Kidney (tissue), 13 donors: ENCODE measurements at regions not wholly inside any gene's neighbourhood (a gene's known extent, or its start where the extent isn't known, plus 50 kb on each side); places are given as distances from the start of the nearest gene placed in this dataset.

Experiments
- DNase-seq, 5 donors: peaks; one replicate each; pipeline ENCODE4 v3.0.0-alpha.2; 2013 to 2020
- FAIRE-seq: peaks from 2 replicates; lab custom pipeline; 2012; peaks lifted over from hg19 to GRCh38; lab: Jason Lieb, UNC
- H3K27ac ChIP-seq, 2 donors: one replicate each; pipeline ENCODE4 v1.7.0; 2013; ENCODE audit warnings: low read depth in 2 of 2, low read length in 2 of 2, inconsistent platforms in 1 of 2
- H3K27me3 ChIP-seq: one replicate; pipeline ENCODE4 v1.7.1; 2013; ENCODE audit warnings: low read length, inconsistent platforms; ENCODE audit not compliant: control insufficient read depth, insufficient read depth
- H3K36me3 ChIP-seq, 3 donors: one replicate each; pipeline versions ENCODE4 v1.7.0 to v1.7.1; 2013; ENCODE audit warnings: low read length in 3 of 3, control low read depth in 1 of 3, inconsistent platforms in 1 of 3; ENCODE audit not compliant: insufficient read depth in 3 of 3, control insufficient read depth in 2 of 3
- H3K4me1 ChIP-seq, 3 donors: one replicate each; pipeline versions ENCODE4 v1.7.0 to v1.7.1; 2013; ENCODE audit warnings: low read length in 3 of 3, inconsistent platforms in 1 of 3, low read depth in 1 of 3; ENCODE audit not compliant: control insufficient read depth in 2 of 3, insufficient read depth in 2 of 3
- H3K4me3 ChIP-seq, 3 donors: one replicate each; pipeline versions ENCODE4 v1.7.0 to v1.8.1; 2013; ENCODE audit warnings: low read length in 3 of 3, control low read depth in 1 of 3, inconsistent platforms in 1 of 3
- H3K9ac ChIP-seq, 3 donors: one replicate each; pipeline versions ENCODE4 v1.7.0 to v1.7.1; 2013; ENCODE audit warnings: low read length in 3 of 3, control low read depth in 1 of 3, inconsistent platforms in 1 of 3
- H3K9me3 ChIP-seq, 3 donors: one replicate each; pipeline versions ENCODE4 v1.7.0 to v1.7.1; 2013; ENCODE audit warnings: low read length in 3 of 3, control low read depth in 1 of 3, inconsistent platforms in 1 of 3; ENCODE audit not compliant: control insufficient read depth in 2 of 3, insufficient read depth in 1 of 3
- intact Hi-C: fragments of 100-400 bp; cut with DNase I; formaldehyde crosslinking; loops from one replicate; pipeline ENCODE4 v1.11.1; 2022
- TF ChIP-seq, protein P1 (sequence below): IDR thresholded peaks from 3 replicates; pipeline ENCODE4 v1.5.1; 2012; ENCODE audit warnings: mild to moderate bottlenecking, moderate library complexity, borderline replicate concordance; ENCODE audit not compliant: insufficient read depth; ENCODE audit errors: extremely low read depth
- donor health status: control.
- donor health status: control.
- donor health status: control.
- donor health status: control.
- donor health status: control.
- donor health status: DM: yes; HTN: yes; CAD: no.
- donor health status: Normal renal cell carcinoma (clear cell type).

GRCh38 chr21:30957010-30957409 lies 75.6 kb upstream of the KRTAP11-1 start:
- DNase-seq (no peak), FAIRE-seq (no peak)
- TF ChIP-seq, protein P1, sequence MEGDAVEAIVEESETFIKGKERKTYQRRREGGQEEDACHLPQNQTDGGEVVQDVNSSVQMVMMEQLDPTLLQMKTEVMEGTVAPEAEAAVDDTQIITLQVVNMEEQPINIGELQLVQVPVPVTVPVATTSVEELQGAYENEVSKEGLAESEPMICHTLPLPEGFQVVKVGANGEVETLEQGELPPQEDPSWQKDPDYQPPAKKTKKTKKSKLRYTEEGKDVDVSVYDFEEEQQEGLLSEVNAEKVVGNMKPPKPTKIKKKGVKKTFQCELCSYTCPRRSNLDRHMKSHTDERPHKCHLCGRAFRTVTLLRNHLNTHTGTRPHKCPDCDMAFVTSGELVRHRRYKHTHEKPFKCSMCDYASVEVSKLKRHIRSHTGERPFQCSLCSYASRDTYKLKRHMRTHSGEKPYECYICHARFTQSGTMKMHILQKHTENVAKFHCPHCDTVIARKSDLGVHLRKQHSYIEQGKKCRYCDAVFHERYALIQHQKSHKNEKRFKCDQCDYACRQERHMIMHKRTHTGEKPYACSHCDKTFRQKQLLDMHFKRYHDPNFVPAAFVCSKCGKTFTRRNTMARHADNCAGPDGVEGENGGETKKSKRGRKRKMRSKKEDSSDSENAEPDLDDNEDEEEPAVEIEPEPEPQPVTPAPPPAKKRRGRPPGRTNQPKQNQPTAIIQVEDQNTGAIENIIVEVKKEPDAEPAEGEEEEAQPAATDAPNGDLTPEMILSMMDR, result no peak
- H3K27me3 ChIP-seq, result no peaks in the 10 kb centered on the region
- intact Hi-C loops, result no loop called here
- H3K27ac ChIP-seq, result no peak overlapping the region
- H3K9ac ChIP-seq, result no peak overlapping the region
- no peak overlapping the region for H3K4me3 ChIP-seq
- no peaks in the 10 kb centered on the region for H3K9me3 ChIP-seq
- no peaks in the 10 kb centered on the region for H3K4me1 ChIP-seq
- no peaks in the 10 kb centered on the region for H3K36me3 ChIP-seq

DNA sequence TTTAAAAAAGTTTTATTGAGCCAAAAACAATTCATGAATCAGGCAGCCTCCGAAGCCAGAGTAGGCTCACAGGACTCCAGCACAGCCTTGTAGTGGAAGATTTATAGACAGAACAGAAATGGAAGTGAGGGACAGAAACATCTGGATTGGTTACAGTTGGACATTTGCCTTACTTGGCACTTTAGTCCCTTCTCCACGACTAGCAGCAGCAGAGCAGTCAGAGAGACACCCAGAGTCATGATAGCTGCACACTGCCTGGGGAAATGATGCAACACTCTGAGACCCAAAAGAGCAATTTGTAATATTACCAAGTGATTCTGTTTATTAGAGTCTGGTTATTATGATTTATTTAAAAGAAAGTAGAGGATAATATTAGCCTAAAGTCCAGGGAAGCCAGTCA lies 72.2 kb upstream of the KRTAP11-1 start:
- Histone ChIP-seq H3K9me3 (no peaks in the 10 kb centered on the region), H3K9ac (no peak overlapping the region), H3K27me3 (no peaks in the 10 kb centered on the region), H3K36me3 (no peaks in the 10 kb centered on the region), H3K27ac (no peak overlapping the region), H3K4me3 (no peak overlapping the region), H3K4me1 (no peaks in the 10 kb centered on the region)
- intact Hi-C loops, result no loop called here
- TF ChIP-seq, protein P1, result no peak
- FAIRE-seq (no peak), DNase-seq (no peak)

DNA sequence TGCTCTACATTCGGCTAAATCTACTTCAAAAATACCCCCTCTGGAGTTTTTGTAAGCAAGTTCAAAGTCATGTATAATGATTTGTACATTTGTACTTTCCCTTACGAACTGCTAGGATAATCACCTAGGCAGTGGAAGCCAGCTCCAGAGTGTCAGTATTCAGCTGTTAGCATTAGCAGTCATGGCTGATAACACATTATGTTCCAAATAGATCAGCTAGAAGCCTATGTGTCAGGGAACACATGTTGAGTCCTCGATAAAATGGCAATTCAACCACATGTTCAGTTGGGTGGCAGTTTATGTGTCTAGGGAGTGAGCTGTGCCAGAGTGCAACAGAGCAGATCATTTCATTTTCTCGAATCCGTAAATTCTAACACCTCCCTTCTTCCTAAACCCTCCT lies 65.8 kb upstream of the KRTAP11-1 start:
- H3K36me3 ChIP-seq, result no peaks in the 10 kb centered on the region
- intact Hi-C loops, result no loop called here
- no peak overlapping the region for H3K9ac ChIP-seq
- H3K4me3 ChIP-seq, result no peak overlapping the region
- H3K9me3 ChIP-seq, result no peaks in the 10 kb centered on the region
- TF ChIP-seq, protein P1, result no peak
- no peak for FAIRE-seq
- no peak overlapping the region for H3K27ac ChIP-seq
- no peaks in the 10 kb centered on the region for H3K4me1 ChIP-seq
- no peaks in the 10 kb centered on the region for H3K27me3 ChIP-seq
- DNase-seq, result peak in 2 of 5 donors; percentile 20 to 44

GRCh38 chr21:30943920-30944319 lies 62.5 kb upstream of the KRTAP11-1 start:
- Histone ChIP-seq H3K4me3 (no peak overlapping the region), H3K4me1 (no peaks in the 10 kb centered on the region), H3K9ac (no peak overlapping the region), H3K27me3 (no peaks in the 10 kb centered on the region), H3K27ac (no peak overlapping the region), H3K36me3 (no peaks in the 10 kb centered on the region), H3K9me3 (no peaks in the 10 kb centered on the region)
- DNase-seq, result no peak
- intact Hi-C loops, result no loop called here
- FAIRE-seq, result no peak
- TF ChIP-seq, protein P1, result no peak
